Nephron (organoid): ENCODE measurements at regions not wholly inside any gene's neighbourhood (a gene's known extent, or its start where the extent isn't known, plus 50 kb on each side); places are given as distances from the start of the nearest gene placed in this dataset.

ENCODE experiments used
- H3K27ac Mint-ChIP-seq, 3 experiments: 2 replicates each; pipeline ENCODE4 v1.8.0; 2020; ENCODE audit warnings: mixed read lengths in 3 of 3, mild to moderate bottlenecking in 2 of 3, moderate library complexity in 1 of 3
- H3K27me3 Mint-ChIP-seq: 2 replicates; pipeline ENCODE4 v1.8.0; 2021; ENCODE audit warnings: low read depth, mild to moderate bottlenecking, moderate library complexity, mixed read lengths
- H3K36me3 Mint-ChIP-seq: 2 replicates; pipeline ENCODE4 v1.8.0; 2020; ENCODE audit warnings: low read depth, mixed read lengths
- H3K4me1 Mint-ChIP-seq: 2 replicates; pipeline ENCODE4 v1.8.0; 2020; ENCODE audit warnings: mixed read lengths
- H3K4me3 Mint-ChIP-seq, 3 experiments: 2 replicates each; pipeline ENCODE4 v1.8.0; 2020; ENCODE audit warnings: mild to moderate bottlenecking in 3 of 3, mixed read lengths in 3 of 3, moderate library complexity in 2 of 3
- H3K9me3 Mint-ChIP-seq: 2 replicates; pipeline ENCODE4 v1.8.0; 2020; ENCODE audit warnings: mixed read lengths
- TF ChIP-seq, protein P1 (sequence below), 3 experiments: fragments of 200-600 bp; sonication (generic); IDR thresholded peaks; one replicate each; pipeline ENCODE4 v1.5.0; 2021; ENCODE audit warnings: antibody characterized with exemption in 3 of 3; ENCODE audit not compliant: unreplicated experiment in 3 of 3

DNA sequence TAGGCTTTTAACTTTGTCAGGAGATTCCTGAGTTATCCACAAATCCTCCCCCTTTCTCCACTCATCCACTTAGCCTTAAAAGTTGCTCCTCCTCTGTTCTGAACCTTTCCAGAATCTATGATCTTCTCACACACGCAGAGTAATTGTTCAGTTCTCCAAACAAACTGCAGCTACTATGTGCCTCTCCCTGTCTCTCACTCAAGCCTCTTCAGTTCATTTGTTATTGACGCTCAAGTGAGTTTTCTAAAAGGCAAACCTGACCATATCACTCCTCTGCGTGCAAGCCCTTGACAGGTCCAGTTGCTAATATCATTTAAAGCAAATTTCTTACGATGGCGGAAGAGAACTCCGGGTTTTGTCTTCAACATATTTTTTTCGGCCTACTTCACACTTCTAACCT, 1169.7 kb upstream of the TENM4 start:
- H3K9me3 Mint-ChIP-seq: no peaks in the 10 kb centered on the region

DNA sequence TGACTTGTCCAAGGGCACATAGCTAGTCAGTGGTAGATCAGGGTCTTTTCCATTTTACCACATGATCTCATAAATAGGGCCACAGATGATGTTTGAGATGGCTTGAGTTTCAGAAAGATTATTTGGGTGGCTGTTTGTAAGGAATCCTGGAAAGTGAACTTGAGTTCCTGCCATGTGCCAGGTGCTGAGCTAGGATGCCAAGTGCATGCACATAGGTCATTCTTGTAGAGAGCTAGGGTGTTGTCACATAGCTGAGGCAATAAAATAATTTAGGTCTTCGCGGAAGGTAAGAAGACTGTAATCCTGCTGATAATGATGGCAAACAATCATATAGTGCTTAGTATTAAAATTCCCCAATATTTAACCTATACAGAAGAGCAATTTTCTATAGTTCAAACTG, 1162.6 kb upstream of the TENM4 start:
- Mint-ChIP-seq H3K36me3 (no peaks in the 10 kb centered on the region), H3K27me3 (no peaks in the 10 kb centered on the region), H3K4me1 (no peaks in the 10 kb centered on the region), H3K27ac (no peak overlapping the region), H3K9me3 (no peaks in the 10 kb centered on the region), H3K4me3 (no peak overlapping the region)
- TF ChIP-seq, protein P1, sequence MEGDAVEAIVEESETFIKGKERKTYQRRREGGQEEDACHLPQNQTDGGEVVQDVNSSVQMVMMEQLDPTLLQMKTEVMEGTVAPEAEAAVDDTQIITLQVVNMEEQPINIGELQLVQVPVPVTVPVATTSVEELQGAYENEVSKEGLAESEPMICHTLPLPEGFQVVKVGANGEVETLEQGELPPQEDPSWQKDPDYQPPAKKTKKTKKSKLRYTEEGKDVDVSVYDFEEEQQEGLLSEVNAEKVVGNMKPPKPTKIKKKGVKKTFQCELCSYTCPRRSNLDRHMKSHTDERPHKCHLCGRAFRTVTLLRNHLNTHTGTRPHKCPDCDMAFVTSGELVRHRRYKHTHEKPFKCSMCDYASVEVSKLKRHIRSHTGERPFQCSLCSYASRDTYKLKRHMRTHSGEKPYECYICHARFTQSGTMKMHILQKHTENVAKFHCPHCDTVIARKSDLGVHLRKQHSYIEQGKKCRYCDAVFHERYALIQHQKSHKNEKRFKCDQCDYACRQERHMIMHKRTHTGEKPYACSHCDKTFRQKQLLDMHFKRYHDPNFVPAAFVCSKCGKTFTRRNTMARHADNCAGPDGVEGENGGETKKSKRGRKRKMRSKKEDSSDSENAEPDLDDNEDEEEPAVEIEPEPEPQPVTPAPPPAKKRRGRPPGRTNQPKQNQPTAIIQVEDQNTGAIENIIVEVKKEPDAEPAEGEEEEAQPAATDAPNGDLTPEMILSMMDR (IDR thresholded peaks at IDR 0.05; ENCODE audit: unreplicated experiment in 3 of 3): no peak

More for the DNA sequence above, 1169.7 kb upstream of the TENM4 start:
- TF ChIP-seq, protein P1 (IDR thresholded peaks at IDR 0.05; ENCODE audit: unreplicated experiment in 3 of 3): no peak
- H3K4me1 Mint-ChIP-seq: peaks cover 4% of the 10 kb centered on the region
- no peaks in the 10 kb centered on the region for H3K27me3 Mint-ChIP-seq
- H3K27ac Mint-ChIP-seq: no peak overlapping the region
- no peak overlapping the region for H3K4me3 Mint-ChIP-seq
- H3K36me3 Mint-ChIP-seq: no peaks in the 10 kb centered on the region

DNA sequence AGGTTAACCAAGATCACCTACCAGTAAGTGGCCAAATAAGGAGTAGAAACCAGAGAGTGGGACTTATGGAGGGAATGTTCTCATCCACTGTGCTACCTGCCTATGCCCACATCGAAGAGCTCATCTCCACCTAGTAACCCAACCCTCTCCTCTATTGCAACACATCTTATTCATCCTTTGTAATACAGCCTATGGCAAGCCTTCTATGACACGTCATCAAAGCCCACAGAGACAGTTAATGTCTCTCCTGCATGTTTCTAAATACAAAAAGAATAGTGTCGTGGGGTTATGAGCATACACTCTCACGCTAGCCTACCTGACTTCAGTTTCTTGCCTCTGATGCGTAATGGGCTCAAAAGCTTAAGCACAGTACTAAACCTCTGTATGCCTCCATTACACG, 1158.1 kb upstream of the TENM4 start:
- no peaks in the 10 kb centered on the region for H3K9me3 Mint-ChIP-seq
- no peak overlapping the region for H3K27ac Mint-ChIP-seq
- H3K4me3 Mint-ChIP-seq: no peak overlapping the region
- H3K4me1 Mint-ChIP-seq: no peaks in the 10 kb centered on the region
- no peaks in the 10 kb centered on the region for H3K36me3 Mint-ChIP-seq
- H3K27me3 Mint-ChIP-seq: no peaks in the 10 kb centered on the region
- TF ChIP-seq, protein P1 (IDR thresholded peaks at IDR 0.05; ENCODE audit: unreplicated experiment in 3 of 3): no peak

DNA sequence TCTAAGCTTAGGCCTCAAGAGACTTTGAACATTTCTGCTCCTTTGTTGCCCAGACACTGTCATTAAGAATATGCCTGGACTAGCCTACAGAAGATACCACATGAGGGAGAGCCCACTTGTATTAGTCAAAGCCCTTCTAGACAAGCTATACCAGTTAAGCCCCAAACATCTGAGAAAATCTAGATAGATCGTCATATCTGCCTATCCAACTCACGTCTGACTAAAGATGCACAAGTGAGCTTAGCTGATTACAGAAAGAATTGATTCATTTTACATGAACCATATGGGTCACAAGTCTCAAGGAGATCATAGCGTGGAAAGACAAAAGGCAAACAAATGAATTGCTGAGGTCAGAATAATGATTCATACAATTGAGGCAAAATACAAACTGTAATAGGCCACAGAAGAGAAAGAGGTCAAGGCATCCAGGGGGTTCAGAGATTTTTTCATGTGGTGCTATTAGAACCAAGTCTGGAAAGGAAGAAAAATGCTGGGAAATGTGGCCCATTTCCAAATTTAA, 1155.5 kb upstream of the TENM4 start:
- no peaks in the 10 kb centered on the region for H3K36me3 Mint-ChIP-seq
- H3K9me3 Mint-ChIP-seq: no peaks in the 10 kb centered on the region
- no peak overlapping the region for H3K4me3 Mint-ChIP-seq
- TF ChIP-seq, protein P1 (IDR thresholded peaks at IDR 0.05; ENCODE audit: unreplicated experiment in 3 of 3): no peak
- H3K27me3 Mint-ChIP-seq: no peaks in the 10 kb centered on the region
- H3K4me1 Mint-ChIP-seq: no peaks in the 10 kb centered on the region
- H3K27ac Mint-ChIP-seq: no peak overlapping the region

DNA sequence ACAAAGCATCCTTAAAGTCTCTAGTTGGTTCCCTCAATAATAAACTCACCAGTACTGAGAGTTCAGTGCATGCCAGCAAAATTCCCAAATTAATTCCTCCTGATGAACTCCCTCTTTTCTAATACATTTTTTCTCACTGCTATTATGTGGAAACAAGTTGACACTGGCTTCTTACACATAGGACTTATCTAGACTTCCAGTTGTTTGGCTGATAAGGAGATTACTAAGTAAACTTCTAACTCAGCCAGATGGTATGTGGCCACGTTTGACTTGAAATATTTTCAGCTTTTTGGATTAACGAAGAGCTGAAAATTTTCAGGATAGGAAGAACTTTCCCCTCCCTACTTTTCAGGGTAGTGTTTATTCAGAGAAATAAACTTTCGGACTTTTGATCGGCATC, 1154.2 kb upstream of the TENM4 start:
- Mint-ChIP-seq H3K36me3 (no peaks in the 10 kb centered on the region), H3K27me3 (no peaks in the 10 kb centered on the region), H3K9me3 (no peaks in the 10 kb centered on the region), H3K4me3 (no peak overlapping the region), H3K27ac (no peak overlapping the region), H3K4me1 (no peaks in the 10 kb centered on the region)
- TF ChIP-seq, protein P1 (IDR thresholded peaks at IDR 0.05; ENCODE audit: unreplicated experiment in 3 of 3): no peak

DNA sequence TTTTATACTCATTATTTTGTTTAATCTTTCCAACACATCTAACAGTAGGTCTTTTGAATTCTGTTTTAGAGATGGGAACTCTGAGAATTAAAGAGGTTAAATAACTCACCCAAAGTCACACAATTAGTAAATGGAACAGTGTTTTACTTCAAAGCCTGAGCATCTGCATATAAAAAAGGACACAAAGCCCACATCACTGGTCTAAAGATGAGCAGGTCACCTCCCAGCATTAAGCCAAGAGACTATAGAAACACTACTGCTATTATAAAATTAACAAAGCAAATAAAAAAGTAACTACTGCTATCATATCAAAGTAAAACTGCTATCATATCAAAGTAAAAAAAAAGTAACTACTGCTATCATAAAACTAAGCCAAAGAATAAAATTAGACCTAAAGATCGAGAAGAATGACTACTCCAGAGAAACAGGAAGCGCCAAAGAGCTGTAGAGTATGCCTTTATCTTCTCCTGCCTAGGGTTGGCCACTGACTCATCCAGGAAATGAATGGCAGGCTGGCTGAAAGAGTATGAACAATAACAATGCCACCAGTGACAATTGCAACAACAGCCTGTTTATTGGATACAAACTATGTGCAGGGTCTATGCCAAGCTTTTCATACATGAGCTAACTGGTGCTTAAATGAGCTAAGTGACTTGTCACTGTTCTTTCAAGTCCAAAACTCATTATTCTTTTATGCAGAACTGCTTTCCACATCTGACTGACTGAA, 1153.0 kb upstream of the TENM4 start:
- Mint-ChIP-seq H3K4me3 (no peak overlapping the region), H3K9me3 (no peaks in the 10 kb centered on the region), H3K36me3 (no peaks in the 10 kb centered on the region), H3K27me3 (no peaks in the 10 kb centered on the region), H3K4me1 (no peaks in the 10 kb centered on the region), H3K27ac (no peak overlapping the region)
- TF ChIP-seq, protein P1 (IDR thresholded peaks at IDR 0.05; ENCODE audit: unreplicated experiment in 3 of 3): no peak
